ENCODE measurements at regions not wholly inside any gene's neighbourhood (a gene's known extent, or its start where the extent isn't known, plus 50 kb on each side); places are given as distances from the start of the nearest gene placed in this dataset.

DNA sequence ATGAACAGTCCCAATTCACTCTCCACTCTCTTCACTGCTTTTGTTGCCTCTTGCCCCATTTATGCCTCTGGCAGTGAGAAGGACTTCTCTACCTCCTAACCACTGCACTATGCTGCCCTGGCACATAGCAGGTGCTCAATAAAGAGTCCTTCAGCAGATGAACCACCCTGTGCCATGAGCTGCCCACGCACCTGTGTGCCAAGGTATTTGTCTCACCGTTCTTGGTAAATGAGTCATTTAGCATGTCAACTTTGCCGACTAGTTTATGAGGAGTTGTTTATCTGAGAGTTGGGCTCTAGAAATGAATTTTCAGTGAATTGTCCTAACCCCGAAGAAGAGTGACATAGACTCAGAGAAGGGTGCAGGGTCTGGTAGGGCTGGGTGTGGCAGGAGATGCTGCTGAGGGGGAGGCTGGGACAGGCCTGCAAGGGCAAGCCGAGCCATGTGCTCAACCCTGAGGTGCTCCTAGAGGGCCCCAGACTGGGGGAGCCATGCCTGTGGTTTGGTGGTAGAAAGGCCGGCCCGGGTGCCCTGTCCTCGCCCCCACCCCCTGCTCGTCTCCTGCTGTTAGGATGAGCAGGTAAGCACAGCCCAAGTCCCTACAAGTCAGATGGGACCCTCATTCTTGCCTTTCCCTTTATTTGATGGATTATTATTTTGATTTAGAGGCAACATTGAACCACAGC lies 654.5 kb downstream of the MATN1 start:
- Histone ChIP-seq H3K27ac (ENCODE audit: low read depth in 1 of 2, low read length in 1 of 2) (no peak overlapping the region), H3K4me1 (ENCODE audit: control insufficient read depth in 5 of 5, insufficient read depth in 5 of 5, low read length in 5 of 5) (no peaks in the 10 kb centered on the region), H3K9me3 (ENCODE audit: control insufficient read depth in 4 of 4, insufficient read depth in 3 of 4, low read length in 3 of 4) (peaks cover 0 to 2% (median 0%) of the 10 kb centered on the region in 4 donors), H3K36me3 (ENCODE audit: control insufficient read depth in 4 of 4, insufficient read depth in 4 of 4, low read length in 4 of 4) (no peaks in the 10 kb centered on the region), H3K4me3 (no peak overlapping the region), H3K27me3 (ENCODE audit: control insufficient read depth in 3 of 3, insufficient read depth in 3 of 3, low read length in 2 of 3) (no peaks in the 10 kb centered on the region), H3K9ac (ENCODE audit: insufficient read depth in 1 of 2, low read length in 2 of 2) (no peak overlapping the region)
- ATAC-seq (ENCODE audit: insufficient read depth, low FRiP score) = no peak
- WGBS, 2 donors = 90 to 91% methylated on average over 7 to 9 of the region's 9 CpGs
- TF ChIP-seq, protein P1, sequence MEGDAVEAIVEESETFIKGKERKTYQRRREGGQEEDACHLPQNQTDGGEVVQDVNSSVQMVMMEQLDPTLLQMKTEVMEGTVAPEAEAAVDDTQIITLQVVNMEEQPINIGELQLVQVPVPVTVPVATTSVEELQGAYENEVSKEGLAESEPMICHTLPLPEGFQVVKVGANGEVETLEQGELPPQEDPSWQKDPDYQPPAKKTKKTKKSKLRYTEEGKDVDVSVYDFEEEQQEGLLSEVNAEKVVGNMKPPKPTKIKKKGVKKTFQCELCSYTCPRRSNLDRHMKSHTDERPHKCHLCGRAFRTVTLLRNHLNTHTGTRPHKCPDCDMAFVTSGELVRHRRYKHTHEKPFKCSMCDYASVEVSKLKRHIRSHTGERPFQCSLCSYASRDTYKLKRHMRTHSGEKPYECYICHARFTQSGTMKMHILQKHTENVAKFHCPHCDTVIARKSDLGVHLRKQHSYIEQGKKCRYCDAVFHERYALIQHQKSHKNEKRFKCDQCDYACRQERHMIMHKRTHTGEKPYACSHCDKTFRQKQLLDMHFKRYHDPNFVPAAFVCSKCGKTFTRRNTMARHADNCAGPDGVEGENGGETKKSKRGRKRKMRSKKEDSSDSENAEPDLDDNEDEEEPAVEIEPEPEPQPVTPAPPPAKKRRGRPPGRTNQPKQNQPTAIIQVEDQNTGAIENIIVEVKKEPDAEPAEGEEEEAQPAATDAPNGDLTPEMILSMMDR (IDR thresholded peaks at IDR 0.05; ENCODE audit: control extremely low read depth, extremely low read depth) = no peak
- no peak for DNase-seq

DNA sequence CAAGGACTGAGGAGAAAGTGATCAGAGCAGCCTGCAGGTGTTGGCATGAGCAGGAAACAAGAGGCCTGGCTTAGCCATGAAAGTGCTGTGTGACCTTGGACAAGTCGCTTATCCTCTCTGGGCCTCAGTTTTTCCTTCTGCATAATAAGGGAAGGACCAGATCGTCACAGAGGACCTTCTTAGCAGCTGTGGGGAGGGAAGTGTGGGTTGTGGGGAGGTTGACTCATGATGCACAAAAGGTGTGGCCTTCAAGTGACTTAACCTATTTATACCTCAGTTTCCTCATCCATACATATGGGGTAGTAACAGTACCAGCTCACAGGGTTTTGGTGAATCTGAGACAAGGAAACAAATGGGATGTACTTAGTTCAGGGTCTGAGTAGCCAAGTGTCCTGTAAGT lies 658.8 kb downstream of the MATN1 start:
- ATAC-seq (ENCODE audit: insufficient read depth, low FRiP score) (no peak), DNase-seq (no peak)
- TF ChIP-seq, protein P1 (IDR thresholded peaks at IDR 0.05; ENCODE audit: control extremely low read depth, extremely low read depth) = no peak
- H3K36me3 ChIP-seq (ENCODE audit: control insufficient read depth in 4 of 4, insufficient read depth in 4 of 4, low read length in 4 of 4) = no peaks in the 10 kb centered on the region
- peaks cover 0 to 2% (median 0%) of the 10 kb centered on the region in 4 donors for H3K9me3 ChIP-seq (ENCODE audit: control insufficient read depth in 4 of 4, insufficient read depth in 3 of 4, low read length in 3 of 4)
- H3K27me3 ChIP-seq (ENCODE audit: control insufficient read depth in 3 of 3, insufficient read depth in 3 of 3, low read length in 2 of 3) = no peaks in the 10 kb centered on the region
- H3K27ac ChIP-seq (ENCODE audit: low read depth in 1 of 2, low read length in 1 of 2) = no peak overlapping the region
- H3K4me3 ChIP-seq = no peak overlapping the region
- no peaks in the 10 kb centered on the region for H3K4me1 ChIP-seq (ENCODE audit: control insufficient read depth in 5 of 5, insufficient read depth in 5 of 5, low read length in 5 of 5)
- 52 to 58% methylated on average over 2 of the region's 2 CpGs for WGBS, 2 donors
- H3K9ac ChIP-seq (ENCODE audit: insufficient read depth in 1 of 2, low read length in 2 of 2) = no peak overlapping the region

DNA sequence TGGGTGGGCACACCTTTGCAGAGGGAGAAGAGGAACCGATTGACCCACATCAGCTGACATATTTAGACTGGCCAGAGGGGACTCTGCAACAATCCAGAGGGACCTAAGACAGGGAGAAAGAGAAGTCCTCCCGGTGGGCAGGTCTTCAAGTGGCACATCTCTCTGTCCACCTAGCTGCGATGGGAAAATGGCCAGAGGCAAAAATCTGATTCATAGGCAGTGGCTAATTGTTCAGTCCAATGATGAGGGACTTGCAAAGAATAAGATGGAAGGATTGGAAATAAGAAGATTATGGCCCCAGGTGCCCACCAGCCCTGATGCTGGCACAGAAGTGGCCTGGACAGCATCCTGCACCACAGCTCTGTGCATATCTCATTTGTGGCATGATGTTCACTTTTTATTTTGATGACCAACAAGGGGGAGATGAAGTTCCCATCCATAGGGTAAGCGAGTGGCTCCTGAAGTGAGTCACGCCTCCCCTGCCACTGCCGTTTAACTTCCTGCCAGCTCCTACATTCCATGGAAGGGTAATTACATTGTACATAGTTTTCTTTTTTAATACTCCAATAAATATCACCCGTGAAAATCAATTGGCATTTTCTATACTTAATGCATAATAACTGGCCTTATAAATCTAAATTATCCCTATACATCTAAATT lies 659.6 kb downstream of the MATN1 start:
- DNase-seq = no peak
- TF ChIP-seq, protein P1 (IDR thresholded peaks at IDR 0.05; ENCODE audit: control extremely low read depth, extremely low read depth) = no peak
- 78 to 83% methylated on average over 7 of the region's 7 CpGs for WGBS, 2 donors
- Histone ChIP-seq H3K4me3 (no peak overlapping the region), H3K9me3 (ENCODE audit: control insufficient read depth in 4 of 4, insufficient read depth in 3 of 4, low read length in 3 of 4) (peaks cover 0 to 2% (median 0%) of the 10 kb centered on the region in 4 donors), H3K36me3 (ENCODE audit: control insufficient read depth in 4 of 4, insufficient read depth in 4 of 4, low read length in 4 of 4) (no peaks in the 10 kb centered on the region), H3K9ac (ENCODE audit: insufficient read depth in 1 of 2, low read length in 2 of 2) (no peak overlapping the region), H3K4me1 (ENCODE audit: control insufficient read depth in 5 of 5, insufficient read depth in 5 of 5, low read length in 5 of 5) (no peaks in the 10 kb centered on the region), H3K27ac (ENCODE audit: low read depth in 1 of 2, low read length in 1 of 2) (no peak overlapping the region), H3K27me3 (ENCODE audit: control insufficient read depth in 3 of 3, insufficient read depth in 3 of 3, low read length in 2 of 3) (no peaks in the 10 kb centered on the region)
- no peak for ATAC-seq (ENCODE audit: insufficient read depth, low FRiP score)
